A549 (cell line): ENCODE measurements at regions not wholly inside any gene's neighbourhood (a gene's known extent, or its start where the extent isn't known, plus 50 kb on each side); places are given as distances from the start of the nearest gene placed in this dataset.

Experiments
- CEBPB ChIP-seq, 2 experiments: fragments of >200 bp in 1 of 2; sonication (Bioruptor Twin) in 1 of 2; formaldehyde crosslinking in 1 of 2; IDR thresholded peaks; 2 replicates each; pipeline ENCODE4 v1.6.1; 2012 to 2016
- MYC ChIP-seq: IDR thresholded peaks from 2 replicates; pipeline ENCODE4 v1.6.1; 2012; ENCODE audit warnings: mild to moderate bottlenecking, inconsistent platforms, low read length, improper control_type of control experiment, borderline replicate concordance
- POLR2A ChIP-seq: IDR thresholded peaks from 2 replicates; pipeline ENCODE4 v1.6.1; 2012; ENCODE audit warnings: mild to moderate bottlenecking, low read length
- RAD21 ChIP-seq, 2 experiments: fragments of >200 bp in 1 of 2; sonication (Bioruptor Twin) in 1 of 2; formaldehyde crosslinking in 1 of 2; IDR thresholded peaks in 1 of 2; conservative IDR thresholded peaks in 1 of 2; 2 replicates in 1 of 2; 3 replicates in 1 of 2; pipeline ENCODE4 v1.6.1; 2012 to 2018; ENCODE audit warnings: inconsistent platforms in 1 of 2
- SMC3 ChIP-seq: fragments of >200 bp; sonication (Bioruptor Twin); formaldehyde crosslinking; IDR thresholded peaks from 3 replicates; pipeline ENCODE4 v1.6.1; 2018; ENCODE audit warnings: inconsistent platforms
- TF ChIP-seq, protein P1 (sequence below): IDR thresholded peaks from 2 replicates; pipeline ENCODE4 v1.6.1; 2012
- TF ChIP-seq, protein P2 (sequence below): fragments of >200 bp; sonication (Bioruptor Twin); formaldehyde crosslinking; IDR thresholded peaks from 3 replicates; pipeline ENCODE4 v1.5.1; 2016

DNA sequence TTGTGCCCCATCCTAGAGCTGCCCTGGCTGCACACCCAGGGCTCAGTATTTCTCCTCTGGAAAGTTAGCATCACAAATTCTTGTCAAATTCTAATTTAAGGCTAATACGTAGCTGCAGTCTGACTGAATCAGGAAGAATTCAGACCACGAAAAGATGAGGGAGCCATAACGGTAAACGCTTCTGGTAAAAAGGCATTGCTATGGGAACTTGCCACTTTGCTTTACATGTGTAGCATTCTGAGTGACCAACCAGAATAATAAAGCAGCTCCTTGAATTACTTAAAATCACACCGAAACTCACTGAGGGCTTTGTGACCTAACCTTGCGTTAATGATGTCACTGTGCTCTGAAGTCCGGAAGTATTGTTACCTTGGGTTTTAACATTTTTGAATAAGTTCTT is 286.6 kb upstream of the TMTC4 start:
- TF ChIP-seq, protein P1, sequence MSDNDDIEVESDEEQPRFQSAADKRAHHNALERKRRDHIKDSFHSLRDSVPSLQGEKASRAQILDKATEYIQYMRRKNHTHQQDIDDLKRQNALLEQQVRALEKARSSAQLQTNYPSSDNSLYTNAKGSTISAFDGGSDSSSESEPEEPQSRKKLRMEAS = no peak
- TF ChIP-seq RAD21 (conservative IDR thresholded peaks at IDR 0.05 in 1 of 2, IDR thresholded peaks at IDR 0.05 in 1 of 2) = no peak
- TF ChIP-seq SMC3 = no peak
- no peak for TF ChIP-seq MYC
- no peak for TF ChIP-seq CEBPB (IDR thresholded peaks at IDR 0.05)
- TF ChIP-seq POLR2A = no peak
- TF ChIP-seq, protein P2, sequence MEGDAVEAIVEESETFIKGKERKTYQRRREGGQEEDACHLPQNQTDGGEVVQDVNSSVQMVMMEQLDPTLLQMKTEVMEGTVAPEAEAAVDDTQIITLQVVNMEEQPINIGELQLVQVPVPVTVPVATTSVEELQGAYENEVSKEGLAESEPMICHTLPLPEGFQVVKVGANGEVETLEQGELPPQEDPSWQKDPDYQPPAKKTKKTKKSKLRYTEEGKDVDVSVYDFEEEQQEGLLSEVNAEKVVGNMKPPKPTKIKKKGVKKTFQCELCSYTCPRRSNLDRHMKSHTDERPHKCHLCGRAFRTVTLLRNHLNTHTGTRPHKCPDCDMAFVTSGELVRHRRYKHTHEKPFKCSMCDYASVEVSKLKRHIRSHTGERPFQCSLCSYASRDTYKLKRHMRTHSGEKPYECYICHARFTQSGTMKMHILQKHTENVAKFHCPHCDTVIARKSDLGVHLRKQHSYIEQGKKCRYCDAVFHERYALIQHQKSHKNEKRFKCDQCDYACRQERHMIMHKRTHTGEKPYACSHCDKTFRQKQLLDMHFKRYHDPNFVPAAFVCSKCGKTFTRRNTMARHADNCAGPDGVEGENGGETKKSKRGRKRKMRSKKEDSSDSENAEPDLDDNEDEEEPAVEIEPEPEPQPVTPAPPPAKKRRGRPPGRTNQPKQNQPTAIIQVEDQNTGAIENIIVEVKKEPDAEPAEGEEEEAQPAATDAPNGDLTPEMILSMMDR = no peak
